CD14-positive monocyte (primary cell): ENCODE measurements at regions not wholly inside any gene's neighbourhood (a gene's known extent, or its start where the extent isn't known, plus 50 kb on each side); places are given as distances from the start of the nearest gene placed in this dataset.

Experiments used
- DNase-seq, 3 donors: peaks; one replicate each; pipeline ENCODE4 v3.0.0-alpha.2; 2011 to 2022
- H2AFZ ChIP-seq: 2 replicates; pipeline ENCODE4 v1.6.0; 2012; ENCODE audit warnings: mild to moderate bottlenecking, low read depth, low read length, inconsistent platforms; ENCODE audit not compliant: insufficient read depth, poor library complexity, severe bottlenecking
- H3K27ac ChIP-seq, 2 donors: 1 replicate in 1 of 2; 2 replicates in 1 of 2; pipeline ENCODE4 v1.5.1; 2012 to 2013; ENCODE audit warnings: low read length in 2 of 2, control low read depth in 1 of 2, inconsistent platforms in 1 of 2, low read depth in 1 of 2, mild to moderate bottlenecking in 1 of 2
- H3K27me3 ChIP-seq, 2 donors: one replicate each; pipeline versions ENCODE4 v1.6.0 to v1.6.1; 2011 to 2013; ENCODE audit warnings: low read length in 2 of 2; ENCODE audit not compliant: control insufficient read depth in 2 of 2, insufficient read depth in 2 of 2
- H3K36me3 ChIP-seq, 2 donors: replicated peaks in 1 of 2; 1 replicate in 1 of 2; 2 replicates in 1 of 2; pipeline versions ENCODE4 v1.5.1 to v1.6.1; 2012 to 2013; ENCODE audit warnings: low read length in 2 of 2, control low read depth in 1 of 2, inconsistent platforms in 1 of 2, mild to moderate bottlenecking in 1 of 2; ENCODE audit not compliant: insufficient read depth in 2 of 2, control insufficient read depth in 1 of 2
- H3K4me1 ChIP-seq, 2 donors: 1 replicate in 1 of 2; 2 replicates in 1 of 2; pipeline versions ENCODE4 v1.5.1 to v1.6.1; 2012 to 2013; ENCODE audit warnings: low read length in 2 of 2, control low read depth in 1 of 2, inconsistent platforms in 1 of 2, mild to moderate bottlenecking in 1 of 2, moderate library complexity in 1 of 2; ENCODE audit not compliant: insufficient read depth in 2 of 2, control insufficient read depth in 1 of 2
- H3K4me2 ChIP-seq: replicated peaks from 2 replicates; pipeline ENCODE3; 2012; ENCODE audit warnings: low read length, moderate library complexity, mild to moderate bottlenecking; ENCODE audit not compliant: poor library complexity, severe bottlenecking; ENCODE audit errors: extremely low read depth
- H3K4me3 ChIP-seq, 3 experiments: fragments of 200-600 bp in 1 of 3; sonication (generic) in 1 of 3; replicated peaks in 1 of 3; 1 replicate in 2 of 3; 2 replicates in 1 of 3; pipeline ENCODE4 v1.5.1; 2011 to 2013; ENCODE audit warnings: low read length in 3 of 3, mild to moderate bottlenecking in 3 of 3, control low read depth in 2 of 3, low read depth in 2 of 3, inconsistent platforms in 1 of 3, moderate library complexity in 1 of 3
- H3K79me2 ChIP-seq: 2 replicates; pipeline ENCODE4 v1.6.0; 2012; ENCODE audit warnings: mild to moderate bottlenecking, control low read depth, inconsistent platforms, low read length, moderate library complexity; ENCODE audit not compliant: insufficient read depth
- H3K9ac ChIP-seq: 2 replicates; pipeline ENCODE4 v1.6.0; 2017; ENCODE audit warnings: low read length, mild to moderate bottlenecking; ENCODE audit not compliant: insufficient read depth, poor library complexity, severe bottlenecking
- H3K9me3 ChIP-seq, 2 donors: replicated peaks in 1 of 2; 1 replicate in 1 of 2; 2 replicates in 1 of 2; pipeline versions ENCODE4 v1.5.1 to v1.6.1; 2012 to 2013; ENCODE audit warnings: low read length in 2 of 2, control low read depth in 1 of 2; ENCODE audit not compliant: control insufficient read depth in 1 of 2, insufficient read depth in 1 of 2
- H4K20me1 ChIP-seq: 2 replicates; pipeline ENCODE4 v1.6.0; 2012; ENCODE audit warnings: mild to moderate bottlenecking, low read length, control low read depth, moderate library complexity; ENCODE audit not compliant: insufficient read depth
- H3K27ac Mint-ChIP-seq, 7 donors: one replicate each; pipeline ENCODE4 v1.8.0; 2020; ENCODE audit warnings: mild to moderate bottlenecking in 7 of 7, mixed read lengths in 7 of 7, moderate library complexity in 6 of 7, inconsistent platforms in 2 of 7
- H3K27me3 Mint-ChIP-seq, 3 donors: one replicate each; pipeline ENCODE4 v1.8.0; 2021 to 2022; ENCODE audit warnings: low read depth in 3 of 3, mild to moderate bottlenecking in 3 of 3, mixed read lengths in 3 of 3, moderate library complexity in 3 of 3, inconsistent platforms in 1 of 3
- H3K36me3 Mint-ChIP-seq, 2 donors: one replicate each; pipeline ENCODE4 v1.8.0; 2020; ENCODE audit warnings: mixed read lengths in 2 of 2, inconsistent platforms in 1 of 2, mild to moderate bottlenecking in 1 of 2
- H3K4me1 Mint-ChIP-seq: one replicate; pipeline ENCODE4 v1.8.0; 2020; ENCODE audit warnings: mild to moderate bottlenecking, mixed read lengths
- H3K4me3 Mint-ChIP-seq, 2 donors: one replicate each; pipeline ENCODE4 v1.8.0; 2020; ENCODE audit warnings: mild to moderate bottlenecking in 2 of 2, mixed read lengths in 2 of 2, moderate library complexity in 1 of 2
- H3K9me3 Mint-ChIP-seq, 7 donors: one replicate each; pipeline ENCODE4 v1.8.0; 2020 to 2022; ENCODE audit warnings: mixed read lengths in 7 of 7, mild to moderate bottlenecking in 6 of 7, moderate library complexity in 6 of 7, inconsistent platforms in 2 of 7
- CTCF ChIP-seq: fragments of 200-600 bp; IDR thresholded peaks from one replicate; pipeline ENCODE4 v1.8.0; 2022; ENCODE audit warnings: antibody characterized with exemption, mild to moderate bottlenecking
- WGBS: methylation state at CpG from one replicate; pipeline ENCODE4 v1.1.5; 2013; ENCODE audit warnings: missing lambda C conversion rate; ENCODE audit not compliant: insufficient coverage; 5-methylcytosine and 5-hydroxymethylcytosine counted together
- intact Hi-C, 2 donors: fragments of 100-400 bp; cut with micrococcal nuclease; formaldehyde crosslinking; loops; one replicate each; pipeline versions ENCODE4 v1.15.0 to v1.15.1; 2023

- Histone ChIP-seq H3K27me3 (no peaks in the 10 kb centered on the region), H3K36me3 (no peaks in the 10 kb centered on the region), H3K4me3 (no peak overlapping the region), H3K9me3 (no peaks in the 10 kb centered on the region), H4K20me1 (no peaks in the 10 kb centered on the region), H2AFZ (no peak overlapping the region), H3K79me2 (no peaks in the 10 kb centered on the region), H3K4me1 (peaks cover 6 to 19% of the 10 kb centered on the region in 2 donors), H3K4me2 (no peak overlapping the region), H3K9ac (no peak overlapping the region), H3K27ac (no peak overlapping the region)
- no CpG with 5 or more reads among the region's 1 CpG for WGBS
- DNase-seq: no peak
- Mint-ChIP-seq H3K27me3 (peaks cover 1 to 2% (median 2%) of the 10 kb centered on the region in 3 donors), H3K36me3 (no peaks in the 10 kb centered on the region), H3K27ac (no peak overlapping the region), H3K9me3 (no peaks in the 10 kb centered on the region), H3K4me3 (no peak overlapping the region), H3K4me1 (peaks cover 14% of the 10 kb centered on the region)
- intact Hi-C loops: no loop called here
- no peak for TF ChIP-seq CTCF
Observed at GRCh38 chr4:153116801-153117200, 87.4 kb upstream of the TRIM2 start.

GRCh38 chr4:153117554-153117953, 86.7 kb upstream of the TRIM2 start:
- intact Hi-C loops: no loop called here
- H3K9me3 Mint-ChIP-seq: no peaks in the 10 kb centered on the region
- H3K4me1 ChIP-seq: peaks cover 6 to 19% of the 10 kb centered on the region in 2 donors

More at GRCh38 chr4:153117554-153117953, 86.7 kb upstream of the TRIM2 start:
- no peaks in the 10 kb centered on the region for H3K9me3 ChIP-seq
- Mint-ChIP-seq H3K27me3 (peaks cover 1 to 2% (median 2%) of the 10 kb centered on the region in 3 donors), H3K4me3 (no peak overlapping the region), H3K4me1 (peaks cover 14% of the 10 kb centered on the region), H3K36me3 (no peaks in the 10 kb centered on the region), H3K27ac (no peak overlapping the region)
- no peaks in the 10 kb centered on the region for H3K79me2 ChIP-seq
- H2AFZ ChIP-seq: no peak overlapping the region
- H3K27ac ChIP-seq: no peak overlapping the region
- no peak overlapping the region for H3K4me2 ChIP-seq
- TF ChIP-seq CTCF: no peak
- no peaks in the 10 kb centered on the region for H4K20me1 ChIP-seq
- no peak overlapping the region for H3K4me3 ChIP-seq
- H3K36me3 ChIP-seq: no peaks in the 10 kb centered on the region
- 83% methylated on average over 1 of the region's 5 CpGs for WGBS
- H3K9ac ChIP-seq: no peak overlapping the region
- no peak for DNase-seq
- H3K27me3 ChIP-seq: no peaks in the 10 kb centered on the region
